ENCODE measurements at regions not wholly inside any gene's neighbourhood (a gene's known extent, or its start where the extent isn't known, plus 50 kb on each side); places are given as distances from the start of the nearest gene placed in this dataset.

- no peak for TF ChIP-seq CTCF (IDR thresholded peaks at IDR 0.05)
- TF ChIP-seq POLR2A (IDR thresholded peaks at IDR 0.05): no peak
Observed at GRCh38 chr3:34065901-34066300, 267.5 kb downstream of the PDCD6IP start.
